ENCODE measurements at regions not wholly inside any gene's neighbourhood (a gene's known extent, or its start where the extent isn't known, plus 50 kb on each side); places are given as distances from the start of the nearest gene placed in this dataset.

DNA sequence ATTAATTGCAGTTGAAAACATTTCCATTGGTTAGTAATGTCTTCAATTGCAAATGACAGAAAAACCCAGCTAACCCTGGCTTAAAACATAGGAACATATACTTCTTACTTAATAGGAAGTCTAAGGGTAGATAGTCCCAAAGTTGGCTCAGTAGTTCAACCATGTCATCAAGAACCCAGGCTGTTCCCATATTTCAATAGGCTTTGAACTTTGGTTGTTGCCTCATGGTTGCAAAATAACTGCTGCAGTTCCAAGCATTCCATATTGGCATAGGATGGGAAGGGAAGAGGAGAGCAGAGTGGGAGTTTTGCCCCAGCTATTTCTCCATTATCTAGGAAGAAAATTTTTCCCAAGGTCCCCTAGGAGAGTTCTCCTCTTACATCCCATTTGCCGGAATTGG lies 81.4 kb upstream of the EEPD1 start:
- TF ChIP-seq, protein P1, sequence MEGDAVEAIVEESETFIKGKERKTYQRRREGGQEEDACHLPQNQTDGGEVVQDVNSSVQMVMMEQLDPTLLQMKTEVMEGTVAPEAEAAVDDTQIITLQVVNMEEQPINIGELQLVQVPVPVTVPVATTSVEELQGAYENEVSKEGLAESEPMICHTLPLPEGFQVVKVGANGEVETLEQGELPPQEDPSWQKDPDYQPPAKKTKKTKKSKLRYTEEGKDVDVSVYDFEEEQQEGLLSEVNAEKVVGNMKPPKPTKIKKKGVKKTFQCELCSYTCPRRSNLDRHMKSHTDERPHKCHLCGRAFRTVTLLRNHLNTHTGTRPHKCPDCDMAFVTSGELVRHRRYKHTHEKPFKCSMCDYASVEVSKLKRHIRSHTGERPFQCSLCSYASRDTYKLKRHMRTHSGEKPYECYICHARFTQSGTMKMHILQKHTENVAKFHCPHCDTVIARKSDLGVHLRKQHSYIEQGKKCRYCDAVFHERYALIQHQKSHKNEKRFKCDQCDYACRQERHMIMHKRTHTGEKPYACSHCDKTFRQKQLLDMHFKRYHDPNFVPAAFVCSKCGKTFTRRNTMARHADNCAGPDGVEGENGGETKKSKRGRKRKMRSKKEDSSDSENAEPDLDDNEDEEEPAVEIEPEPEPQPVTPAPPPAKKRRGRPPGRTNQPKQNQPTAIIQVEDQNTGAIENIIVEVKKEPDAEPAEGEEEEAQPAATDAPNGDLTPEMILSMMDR (IDR thresholded peaks at IDR 0.05), result no peak

DNA sequence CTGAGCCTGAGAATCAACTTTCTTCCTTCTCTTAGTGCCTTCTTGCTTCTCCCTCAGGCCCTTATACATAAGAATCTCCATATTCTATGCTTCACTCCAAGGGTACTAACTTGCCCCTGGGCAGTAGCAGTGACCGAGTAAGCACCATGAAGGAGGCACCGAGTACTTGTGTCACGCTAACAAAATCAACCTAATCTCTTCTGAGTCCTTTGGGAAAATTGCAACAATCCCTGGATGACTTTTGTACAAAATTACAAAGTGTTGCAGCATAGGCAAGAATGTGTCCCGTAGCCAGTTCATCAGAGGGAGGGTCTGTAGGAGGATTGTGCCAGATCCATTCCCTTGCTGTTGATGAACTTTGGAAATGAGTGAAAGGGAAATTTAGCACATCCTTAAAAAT lies 80.4 kb upstream of the EEPD1 start:
- TF ChIP-seq, protein P1 (IDR thresholded peaks at IDR 0.05), result no peak

DNA sequence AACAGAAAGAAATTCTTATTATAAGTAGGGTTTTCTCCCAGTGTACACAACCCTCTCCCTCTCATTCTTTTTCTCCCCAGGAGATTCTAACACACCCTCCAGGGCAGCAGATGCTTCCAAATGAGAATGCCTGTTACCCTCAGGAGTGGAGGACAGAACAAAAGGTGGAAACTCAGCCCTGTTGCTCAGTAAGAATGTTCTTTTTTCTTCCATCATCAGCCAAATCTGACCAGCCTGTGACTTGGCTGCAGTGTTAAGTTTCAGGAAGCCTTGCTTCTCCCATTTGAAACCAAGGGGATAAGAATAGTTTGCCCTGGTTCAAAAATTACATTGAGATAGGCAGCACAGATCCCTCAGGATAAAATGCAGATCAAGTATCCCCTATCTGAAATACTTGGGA lies 77.5 kb upstream of the EEPD1 start:
- TF ChIP-seq, protein P1 (IDR thresholded peaks at IDR 0.05), result no peak

DNA sequence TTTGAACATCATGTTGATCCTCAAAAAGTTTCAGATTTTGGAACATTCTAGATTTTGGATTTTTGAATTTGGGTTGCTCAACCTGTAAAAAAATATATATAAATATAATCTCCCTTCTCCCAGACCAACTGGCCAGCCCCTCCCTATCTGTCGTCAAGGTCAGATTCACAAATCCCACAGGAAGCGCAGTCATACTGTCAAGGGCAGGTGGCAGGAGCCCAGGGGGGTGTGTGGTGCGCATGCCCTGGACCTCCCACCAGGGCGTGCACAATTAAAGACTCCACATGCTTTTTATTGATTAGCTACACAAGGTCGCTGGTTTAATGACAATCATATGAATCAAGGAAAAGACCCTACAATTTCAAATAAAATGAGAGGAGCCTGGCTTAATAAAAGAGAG lies 77.0 kb upstream of the EEPD1 start:
- TF ChIP-seq, protein P1 (IDR thresholded peaks at IDR 0.05), result no peak

DNA sequence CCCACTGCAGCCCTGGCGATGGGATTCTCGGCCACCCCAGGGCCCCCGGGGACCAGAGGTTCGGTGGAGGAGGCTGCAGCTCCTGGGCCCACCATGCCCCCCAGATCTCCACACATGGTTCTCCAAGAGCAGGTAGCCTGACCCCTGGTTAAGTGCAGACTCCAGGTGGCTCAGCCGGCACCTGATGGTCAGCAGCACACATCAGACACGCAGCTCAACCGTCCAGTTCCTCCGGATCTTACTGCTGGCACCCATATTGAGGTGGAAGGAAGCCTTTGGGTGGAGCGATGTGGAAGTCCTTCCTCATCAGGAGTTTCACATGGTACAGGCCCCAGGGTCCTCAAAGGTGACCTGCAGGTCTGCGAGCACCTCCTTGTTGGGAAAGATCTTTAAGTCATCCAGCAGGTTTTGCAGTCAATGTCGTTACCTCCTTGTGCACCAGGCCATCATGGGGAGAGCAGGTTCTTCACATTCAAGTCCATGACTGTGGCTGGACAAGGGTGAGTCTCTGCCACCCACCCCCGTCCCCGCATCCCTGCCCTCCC lies 74.2 kb upstream of the EEPD1 start:
- TF ChIP-seq, protein P1 (IDR thresholded peaks at IDR 0.05), result no peak

DNA sequence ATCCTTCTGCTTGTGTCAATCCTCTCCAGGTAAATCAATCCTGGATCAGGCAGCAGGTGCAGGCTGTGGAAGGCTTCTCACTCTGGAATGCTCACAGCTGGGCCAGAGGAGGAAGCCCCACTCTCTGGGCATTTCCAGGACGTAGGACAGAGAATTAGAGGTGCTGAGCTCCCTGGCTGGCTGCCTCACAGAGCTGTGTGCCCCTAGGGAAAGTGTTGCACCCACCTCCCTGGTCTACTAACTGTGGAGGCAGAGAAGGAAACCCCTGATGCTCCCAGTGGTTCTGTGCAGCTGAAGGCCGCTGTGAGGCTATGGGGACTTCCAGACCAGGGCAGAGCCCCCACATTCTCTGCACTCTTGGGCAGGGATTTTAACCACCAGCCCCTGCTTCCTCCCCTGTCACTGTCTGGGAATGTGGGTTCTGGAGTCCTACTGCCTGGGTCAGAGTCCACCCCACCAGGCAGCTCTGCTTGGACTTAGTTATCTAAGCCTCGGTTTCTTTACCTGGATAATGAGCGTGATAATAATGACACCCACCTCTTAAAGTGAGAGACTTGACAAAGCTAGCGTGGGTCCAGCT lies 73.5 kb upstream of the EEPD1 start:
- TF ChIP-seq, protein P1 (IDR thresholded peaks at IDR 0.05), result no peak

DNA sequence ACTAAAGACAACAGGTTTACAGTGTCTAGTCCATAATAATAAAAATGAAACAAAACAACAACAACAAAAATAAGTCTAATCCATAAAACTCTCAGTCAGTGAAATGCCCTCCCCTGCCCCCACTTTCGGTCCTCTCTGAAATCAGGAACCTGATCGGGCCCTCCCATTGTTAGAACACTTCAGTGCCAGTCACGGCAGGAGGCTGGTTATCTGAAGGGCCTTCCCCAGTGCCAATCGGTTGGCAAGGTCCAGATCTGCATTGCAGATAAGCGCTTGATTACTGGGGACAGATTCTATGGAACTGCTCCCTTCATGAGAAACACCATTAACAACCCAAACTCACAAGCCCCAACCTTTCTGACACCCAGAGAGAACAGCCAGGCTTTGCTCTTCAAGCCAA lies 72.2 kb upstream of the EEPD1 start:
- TF ChIP-seq, protein P1 (IDR thresholded peaks at IDR 0.05), result no peak

DNA sequence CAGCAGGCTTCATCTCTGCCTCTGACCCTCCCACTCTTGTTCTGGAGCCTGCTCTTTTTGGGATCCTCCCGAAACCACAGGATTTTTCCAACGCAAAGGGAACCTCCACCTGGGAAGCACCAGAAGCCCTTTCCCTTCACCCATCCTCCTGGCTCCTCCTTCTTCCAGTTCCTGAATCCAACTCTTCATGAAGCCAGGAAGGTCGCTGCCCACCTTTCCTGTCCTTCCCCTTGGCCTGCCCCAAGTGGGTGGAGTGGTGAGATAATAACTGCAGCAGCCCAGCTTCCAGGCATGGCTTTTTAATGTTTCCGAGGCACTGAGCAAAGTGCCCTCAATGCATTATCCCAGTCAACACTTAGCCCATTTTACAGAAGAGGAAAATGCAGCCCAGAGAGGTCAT lies 70.8 kb upstream of the EEPD1 start:
- TF ChIP-seq, protein P1 (IDR thresholded peaks at IDR 0.05), result no peak

Data from LNCAP (cell line).